ENCODE measurements at regions not wholly inside any gene's neighbourhood (a gene's known extent, or its start where the extent isn't known, plus 50 kb on each side); places are given as distances from the start of the nearest gene placed in this dataset.

GRCh38 chr16:63447121-63447520 lies 1410.9 kb upstream of the CDH8 start:
- H3K4me2 ChIP-seq (ENCODE audit: low read length) = no peak overlapping the region
- H3K27me3 ChIP-seq (ENCODE audit: insufficient read depth, low read depth, low read length) = no peaks in the 10 kb centered on the region
- TF ChIP-seq RAD21 (conservative IDR thresholded peaks at IDR 0.05) (no peak), EZH2 (IDR thresholded peaks at IDR 0.05; ENCODE audit: borderline replicate concordance, insufficient read depth, low read length, poor library complexity, severe bottlenecking) (no peak), EP300 (conservative IDR thresholded peaks at IDR 0.05; ENCODE audit: poor library complexity, severe bottlenecking) (no peak), POLR2AphosphoS5 (IDR thresholded peaks at IDR 0.05) (no peak), CTCF (IDR thresholded peaks at IDR 0.05; ENCODE audit: poor library complexity, severe bottlenecking) (no peak), REST (IDR thresholded peaks at IDR 0.05; ENCODE audit: borderline replicate concordance) (no peak), TAF1 (IDR thresholded peaks at IDR 0.05; ENCODE audit: low read depth) (no peak), MXI1 (conservative IDR thresholded peaks at IDR 0.05; ENCODE audit: poor library complexity, severe bottlenecking) (no peak), SMC3 (conservative IDR thresholded peaks at IDR 0.05; ENCODE audit: poor library complexity) (no peak)
- H4K20me1 ChIP-seq (ENCODE audit: insufficient read depth) = no peaks in the 10 kb centered on the region
- no peaks in the 10 kb centered on the region for H3K9me3 ChIP-seq (ENCODE audit: low read length)
- H3K9me2 ChIP-seq (ENCODE audit: insufficient read depth, low read length) = no peaks in the 10 kb centered on the region
- H3K79me2 ChIP-seq (replicated peaks; ENCODE audit: insufficient read depth, low read length) = no peaks in the 10 kb centered on the region
- no peaks in the 10 kb centered on the region for H3K36me3 ChIP-seq (ENCODE audit: insufficient read depth, low read length)
- no peak overlapping the region for H3K27ac ChIP-seq (ENCODE audit: low read length)
- H3K4me3 ChIP-seq (ENCODE audit: low read length) = no peak overlapping the region
- H3K9ac ChIP-seq (ENCODE audit: low read length) = no peak overlapping the region
- H3F3A ChIP-seq (ENCODE audit: insufficient read depth, low read length, poor library complexity, severe bottlenecking) = no peaks in the 10 kb centered on the region
- H2AFZ ChIP-seq (ENCODE audit: low read depth, low read length) = no peak overlapping the region

- Histone ChIP-seq H3K79me2 (replicated peaks; ENCODE audit: insufficient read depth, low read length) (no peaks in the 10 kb centered on the region), H4K20me1 (ENCODE audit: insufficient read depth) (no peaks in the 10 kb centered on the region), H3K4me2 (ENCODE audit: low read length) (no peak overlapping the region), H3K9me3 (ENCODE audit: low read length) (no peaks in the 10 kb centered on the region), H3K36me3 (ENCODE audit: insufficient read depth, low read length) (no peaks in the 10 kb centered on the region), H3K27ac (ENCODE audit: low read length) (no peak overlapping the region), H3K27me3 (ENCODE audit: insufficient read depth, low read depth, low read length) (no peaks in the 10 kb centered on the region), H3F3A (ENCODE audit: insufficient read depth, low read length, poor library complexity, severe bottlenecking) (no peaks in the 10 kb centered on the region), H3K9me2 (ENCODE audit: insufficient read depth, low read length) (no peaks in the 10 kb centered on the region), H2AFZ (ENCODE audit: low read depth, low read length) (no peak overlapping the region), H3K4me3 (ENCODE audit: low read length) (no peak overlapping the region), H3K9ac (ENCODE audit: low read length) (no peak overlapping the region)
- TF ChIP-seq SMC3 (conservative IDR thresholded peaks at IDR 0.05; ENCODE audit: poor library complexity) (no peak), TAF1 (IDR thresholded peaks at IDR 0.05; ENCODE audit: low read depth) (no peak), EZH2 (IDR thresholded peaks at IDR 0.05; ENCODE audit: borderline replicate concordance, insufficient read depth, low read length, poor library complexity, severe bottlenecking) (no peak), EP300 (conservative IDR thresholded peaks at IDR 0.05; ENCODE audit: poor library complexity, severe bottlenecking) (no peak), RAD21 (conservative IDR thresholded peaks at IDR 0.05) (no peak), REST (IDR thresholded peaks at IDR 0.05; ENCODE audit: borderline replicate concordance) (no peak), POLR2AphosphoS5 (IDR thresholded peaks at IDR 0.05) (no peak), MXI1 (conservative IDR thresholded peaks at IDR 0.05; ENCODE audit: poor library complexity, severe bottlenecking) (no peak), CTCF (IDR thresholded peaks at IDR 0.05; ENCODE audit: poor library complexity, severe bottlenecking) (no peak)
Measured at GRCh38 chr16:63442246-63442645, 1406.0 kb upstream of the CDH8 start.
